DND-41 (cell line): ENCODE measurements at regions not wholly inside any gene's neighbourhood (a gene's known extent, or its start where the extent isn't known, plus 50 kb on each side); places are given as distances from the start of the nearest gene placed in this dataset.
"Not testable (repeated sequence)": the region's sequence is repeated elsewhere in the genome, so short reads cannot be mapped to it uniquely, and the experiment has no call there.

Experiments used
- ATAC-seq: fragments of 200-7000 bp; cut with Tn5 transposase; 3 replicates; pipeline ENCODE4 v1.9.1; 2021; ENCODE audit warnings: low read depth; ENCODE audit not compliant: insufficient read depth
- DNase-seq: peaks from one replicate; pipeline ENCODE4 v3.0.0-alpha.2; 2020
- H2AFZ ChIP-seq: 2 replicates; pipeline ENCODE4 v1.6.0; 2012; ENCODE audit warnings: low read depth, low read length
- H3K27ac ChIP-seq: 2 replicates; pipeline ENCODE4 v1.5.1; 2012; ENCODE audit warnings: low read length, inconsistent platforms
- H3K27me3 ChIP-seq: fragments of 200-600 bp; sonication (generic); 2 replicates; pipeline ENCODE4 v1.6.0; 2012; ENCODE audit warnings: low read length, mild to moderate bottlenecking, inconsistent platforms; ENCODE audit not compliant: insufficient read depth, poor library complexity
- H3K36me3 ChIP-seq: 2 replicates; pipeline ENCODE4 v1.5.1; 2012; ENCODE audit warnings: low read length, inconsistent platforms; ENCODE audit not compliant: insufficient read depth
- H3K4me1 ChIP-seq: 2 replicates; pipeline ENCODE4 v1.5.1; 2012; ENCODE audit warnings: mild to moderate bottlenecking, low read length; ENCODE audit not compliant: insufficient read depth
- H3K4me2 ChIP-seq: 2 replicates; pipeline ENCODE4 v1.6.0; 2012; ENCODE audit warnings: mild to moderate bottlenecking, moderate library complexity, low read length, inconsistent platforms; ENCODE audit not compliant: insufficient read depth
- H3K4me3 ChIP-seq, 2 experiments: fragments of 200-600 bp in 1 of 2; shearing (Covaris generic) in 1 of 2; 2 replicates each; pipeline ENCODE4 v1.5.1; 2012 to 2016; ENCODE audit warnings: inconsistent platforms in 2 of 2, low read length in 2 of 2, mild to moderate bottlenecking in 2 of 2, low read depth in 1 of 2, moderate library complexity in 1 of 2
- H3K79me2 ChIP-seq: 2 replicates; pipeline ENCODE4 v1.6.0; 2012; ENCODE audit warnings: low read length, inconsistent platforms; ENCODE audit not compliant: insufficient read depth
- H3K9ac ChIP-seq: 2 replicates; pipeline ENCODE4 v1.6.0; 2012; ENCODE audit warnings: low read depth, mild to moderate bottlenecking, inconsistent platforms, low read length, moderate library complexity
- H3K9me3 ChIP-seq: 2 replicates; pipeline ENCODE4 v1.5.1; 2012; ENCODE audit warnings: low read length, moderate library complexity, mild to moderate bottlenecking, inconsistent platforms; ENCODE audit not compliant: insufficient read depth, severe bottlenecking
- H4K20me1 ChIP-seq: 2 replicates; pipeline ENCODE4 v1.6.0; 2012; ENCODE audit warnings: low read length; ENCODE audit not compliant: insufficient read depth
- EZH2 ChIP-seq: IDR thresholded peaks from 3 replicates; pipeline ENCODE4 v1.6.1; 2012; ENCODE audit warnings: borderline replicate concordance, low read depth, mild to moderate bottlenecking, moderate library complexity, low read length, inconsistent platforms; ENCODE audit not compliant: severe bottlenecking
- TF ChIP-seq, protein P1 (sequence below): IDR thresholded peaks from 2 replicates; pipeline ENCODE4 v1.5.1; 2012; ENCODE audit warnings: borderline replicate concordance, low read length, moderate library complexity, mild to moderate bottlenecking; ENCODE audit not compliant: poor library complexity, severe bottlenecking; ENCODE audit errors: extremely low read depth

DNA sequence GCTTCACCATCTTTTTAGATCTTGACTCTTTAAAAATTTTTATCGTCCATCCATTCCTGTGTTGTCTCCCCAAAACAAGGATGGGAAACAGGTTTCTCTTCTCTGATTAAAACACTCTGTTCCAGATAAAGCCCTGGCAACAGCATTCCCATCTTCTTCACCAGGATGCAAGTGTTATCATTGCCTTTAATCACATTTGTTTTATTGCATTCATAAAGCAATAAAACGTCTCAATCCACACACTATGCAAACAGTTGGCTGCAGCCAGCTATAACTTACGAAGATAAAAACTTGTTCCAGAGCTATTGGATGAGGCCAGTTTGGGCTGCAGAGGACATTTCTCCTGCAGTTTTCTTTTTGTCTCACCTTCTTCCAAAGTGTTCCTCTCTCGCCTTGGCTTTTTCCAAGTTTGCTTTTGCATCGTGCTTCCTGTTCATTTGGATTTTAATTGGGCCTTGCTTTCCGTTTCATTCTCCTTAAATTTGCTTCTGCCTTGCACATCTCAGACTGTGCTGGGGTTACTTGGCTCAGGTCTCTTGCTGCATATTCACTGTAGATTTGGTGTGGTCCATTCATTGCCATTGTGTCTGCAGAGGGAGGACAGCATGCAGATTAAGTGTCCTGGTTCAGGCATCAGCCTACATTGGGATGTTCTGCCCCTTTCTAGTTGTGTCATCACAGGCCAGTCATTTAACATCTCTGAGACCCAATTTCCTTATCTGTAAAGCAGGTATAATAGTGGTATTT, 136.5 kb upstream of the LIFR start:
- Histone ChIP-seq H3K27me3 (no peaks in the 10 kb centered on the region), H3K79me2 (no peaks in the 10 kb centered on the region), H4K20me1 (no peaks in the 10 kb centered on the region), H3K4me2 (no peak overlapping the region), H2AFZ (no peak overlapping the region), H3K9ac (no peak overlapping the region), H3K36me3 (no peaks in the 10 kb centered on the region), H3K27ac (no peak overlapping the region), H3K9me3 (no peaks in the 10 kb centered on the region), H3K4me1 (no peaks in the 10 kb centered on the region), H3K4me3 (no peak overlapping the region)
- no peak for DNase-seq
- no peak for TF ChIP-seq EZH2
- TF ChIP-seq, protein P1, sequence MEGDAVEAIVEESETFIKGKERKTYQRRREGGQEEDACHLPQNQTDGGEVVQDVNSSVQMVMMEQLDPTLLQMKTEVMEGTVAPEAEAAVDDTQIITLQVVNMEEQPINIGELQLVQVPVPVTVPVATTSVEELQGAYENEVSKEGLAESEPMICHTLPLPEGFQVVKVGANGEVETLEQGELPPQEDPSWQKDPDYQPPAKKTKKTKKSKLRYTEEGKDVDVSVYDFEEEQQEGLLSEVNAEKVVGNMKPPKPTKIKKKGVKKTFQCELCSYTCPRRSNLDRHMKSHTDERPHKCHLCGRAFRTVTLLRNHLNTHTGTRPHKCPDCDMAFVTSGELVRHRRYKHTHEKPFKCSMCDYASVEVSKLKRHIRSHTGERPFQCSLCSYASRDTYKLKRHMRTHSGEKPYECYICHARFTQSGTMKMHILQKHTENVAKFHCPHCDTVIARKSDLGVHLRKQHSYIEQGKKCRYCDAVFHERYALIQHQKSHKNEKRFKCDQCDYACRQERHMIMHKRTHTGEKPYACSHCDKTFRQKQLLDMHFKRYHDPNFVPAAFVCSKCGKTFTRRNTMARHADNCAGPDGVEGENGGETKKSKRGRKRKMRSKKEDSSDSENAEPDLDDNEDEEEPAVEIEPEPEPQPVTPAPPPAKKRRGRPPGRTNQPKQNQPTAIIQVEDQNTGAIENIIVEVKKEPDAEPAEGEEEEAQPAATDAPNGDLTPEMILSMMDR: no peak
- ATAC-seq: no peak

DNA sequence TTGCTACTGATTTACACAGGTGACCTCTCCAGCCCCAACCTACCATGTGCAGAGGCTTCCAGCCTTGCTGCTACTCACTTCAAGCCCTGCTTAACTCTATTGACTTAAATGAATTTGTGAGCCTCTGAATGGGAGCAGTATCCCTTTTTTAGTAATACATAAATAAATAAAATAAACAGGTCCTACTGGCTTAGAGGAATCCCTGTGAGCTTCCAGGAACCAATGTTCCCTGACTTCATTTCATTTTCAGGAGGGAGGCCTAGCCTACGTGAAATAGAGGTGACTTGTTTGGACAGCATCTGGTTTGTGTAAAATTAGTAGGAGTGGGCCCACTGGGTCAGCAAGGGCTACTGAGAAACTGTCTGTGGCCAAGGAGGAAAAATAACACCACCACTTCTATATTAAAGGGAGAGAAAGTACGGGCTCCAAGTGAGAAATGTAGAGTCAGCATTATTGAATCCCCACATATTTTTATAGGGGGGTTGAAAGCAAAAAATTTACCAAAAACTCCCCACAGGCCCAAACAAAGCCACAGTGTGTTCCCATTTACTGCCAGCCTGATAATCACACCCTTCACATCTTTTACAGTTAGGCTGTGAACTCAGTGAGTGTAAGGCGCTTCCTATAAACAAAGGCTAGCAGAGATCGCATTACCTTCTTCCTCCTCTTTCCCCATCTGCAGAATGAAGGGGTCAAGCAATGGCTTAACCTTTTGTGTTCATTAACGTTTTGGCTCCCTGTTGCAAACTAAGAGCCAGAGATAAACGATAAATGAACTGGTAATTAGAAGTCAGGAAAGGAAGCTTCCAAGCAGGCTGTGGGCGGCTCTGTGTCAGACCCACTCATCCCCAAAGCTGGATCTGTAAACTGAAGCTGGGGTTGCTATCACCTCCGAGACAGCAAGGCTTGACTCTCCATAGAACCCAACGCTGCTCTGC, 138.8 kb upstream of the LIFR start:
- no peak for ATAC-seq
- TF ChIP-seq, protein P1: no peak
- TF ChIP-seq EZH2: no peak
- Histone ChIP-seq H3K79me2 (no peaks in the 10 kb centered on the region), H3K4me1 (no peaks in the 10 kb centered on the region), H3K4me3 (no peak overlapping the region), H2AFZ (no peak overlapping the region), H4K20me1 (no peaks in the 10 kb centered on the region), H3K9ac (no peak overlapping the region), H3K9me3 (no peaks in the 10 kb centered on the region), H3K4me2 (no peak overlapping the region), H3K27ac (no peak overlapping the region), H3K36me3 (no peaks in the 10 kb centered on the region), H3K27me3 (no peaks in the 10 kb centered on the region)
- no peak for DNase-seq

DNA sequence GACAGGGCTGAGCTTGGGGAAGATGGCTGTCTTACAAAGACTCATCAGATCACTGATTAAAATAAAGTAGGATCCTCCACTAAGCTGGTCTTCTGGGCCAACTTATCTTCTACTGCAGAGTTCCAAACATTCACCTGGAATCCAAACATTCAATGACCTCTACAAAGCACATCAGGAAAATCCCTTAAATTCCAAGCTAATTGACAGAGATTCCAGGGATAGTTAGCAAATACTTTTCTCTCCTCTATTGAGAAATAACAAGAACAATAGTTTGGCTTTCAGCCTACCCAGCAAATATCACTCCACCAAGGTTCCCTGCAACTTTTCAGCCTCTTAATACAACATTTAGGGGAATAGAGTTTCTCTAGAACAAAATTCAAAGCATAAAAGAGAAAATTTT, 140.6 kb upstream of the LIFR start:
- no peak for ATAC-seq

DNA sequence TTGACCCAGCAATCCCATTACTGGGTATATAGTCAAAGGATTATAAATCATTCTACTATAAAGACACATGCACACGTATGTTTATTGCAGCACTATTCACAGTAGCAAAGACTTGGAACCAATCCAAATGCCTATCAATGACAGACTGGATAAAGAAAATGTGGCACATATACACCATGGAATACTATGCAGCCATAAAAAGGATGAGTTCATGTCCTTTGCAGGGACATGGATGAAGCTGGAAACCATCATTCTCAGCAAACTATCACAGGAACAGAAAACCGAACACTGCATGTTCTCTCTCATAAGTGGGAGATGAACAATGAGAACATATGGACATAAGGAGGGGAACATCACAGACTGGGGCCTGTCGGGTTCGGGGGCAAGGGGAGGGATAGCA, 140.3 kb upstream of the OSMR start:
- H4K20me1 ChIP-seq, H3K4me1 ChIP-seq, DNase-seq, H3K27ac ChIP-seq, H3K9ac ChIP-seq, H3K79me2 ChIP-seq, H3K36me3 ChIP-seq, H3K4me2 ChIP-seq, H3K4me3 ChIP-seq, H3K27me3 ChIP-seq, ATAC-seq, H3K9me3 ChIP-seq, H2AFZ ChIP-seq: not testable (repeated sequence)

More for the DNA sequence above, 140.6 kb upstream of the LIFR start:
- H3K4me2 ChIP-seq: no peak overlapping the region
- no peaks in the 10 kb centered on the region for H3K4me1 ChIP-seq
- no peaks in the 10 kb centered on the region for H4K20me1 ChIP-seq
- H3K9me3 ChIP-seq: no peaks in the 10 kb centered on the region
- H3K27ac ChIP-seq: no peak overlapping the region
- no peak for DNase-seq
- no peaks in the 10 kb centered on the region for H3K79me2 ChIP-seq
- H3K36me3 ChIP-seq: no peaks in the 10 kb centered on the region
- no peak overlapping the region for H2AFZ ChIP-seq
- H3K4me3 ChIP-seq: no peak overlapping the region
- no peak for TF ChIP-seq EZH2
- TF ChIP-seq, protein P1: no peak
- H3K27me3 ChIP-seq: no peaks in the 10 kb centered on the region
- no peak overlapping the region for H3K9ac ChIP-seq
